SK-N-SH (cell line): ENCODE measurements at regions not wholly inside any gene's neighbourhood (a gene's known extent, or its start where the extent isn't known, plus 50 kb on each side); places are given as distances from the start of the nearest gene placed in this dataset.

Source experiments
- CTCF ChIA-PET: fragments of 300-600, 350-600 bp; formaldehyde crosslinking; extraction: SDS; loops from one replicate; lab custom pipeline; 2021; lab: Yijun Ruan, JAX
- POLR2A ChIA-PET: fragments of 350-600 bp; sonication (Branson Sonifier 250); formaldehyde crosslinking; extraction: SDS; loops from one replicate; lab custom pipeline; 2020; ENCODE audit warnings: antibody characterized with exemption, inconsistent platforms; lab: Yijun Ruan, JAX
- DNase-seq: peaks from one replicate; pipeline ENCODE4 v3.0.0; 2012
- H2AFZ ChIP-seq: fragments of 200-600 bp; sonication (generic); 2 replicates; pipeline ENCODE4 v1.8.1; 2016; ENCODE audit warnings: antibody characterized with exemption, mild to moderate bottlenecking, low read depth
- H3F3A ChIP-seq: fragments of 200-600 bp; sonication (generic); replicated peaks from 2 replicates; pipeline ENCODE3; 2016; ENCODE audit warnings: antibody characterized with exemption, mild to moderate bottlenecking; ENCODE audit not compliant: insufficient read depth
- H3K27ac ChIP-seq, 2 experiments: fragments of 200-500 bp in 1 of 2; fragments of 200-600 bp in 1 of 2; sonication (Bioruptor generic) in 1 of 2; sonication (generic), shearing (Covaris generic) in 1 of 2; 2 replicates each; pipeline versions ENCODE4 v1.5.1 to v1.6.1; 2014 to 2016; ENCODE audit warnings: low read depth in 2 of 2, inconsistent platforms in 1 of 2, low read length in 1 of 2, mild to moderate bottlenecking in 1 of 2, mixed read lengths in 1 of 2
- H3K27me3 ChIP-seq: fragments of 200-600 bp; sonication (generic), shearing (Covaris generic); 2 replicates; pipeline ENCODE4 v1.6.1; 2016; ENCODE audit warnings: mixed run types; ENCODE audit not compliant: insufficient read depth
- H3K36me3 ChIP-seq, 2 experiments: fragments of 200-500 bp in 1 of 2; fragments of 200-600 bp in 1 of 2; sonication (Bioruptor generic) in 1 of 2; sonication (generic) in 1 of 2; replicated peaks in 1 of 2; 2 replicates each; pipeline versions ENCODE3 to v1.5.1; 2014 to 2016; ENCODE audit warnings: low read length in 1 of 2, mild to moderate bottlenecking in 1 of 2; ENCODE audit not compliant: insufficient read depth in 2 of 2, control insufficient read depth in 1 of 2
- H3K4me1 ChIP-seq, 2 experiments: fragments of 200-500 bp in 1 of 2; fragments of 200-600 bp in 1 of 2; sonication (Bioruptor generic) in 1 of 2; sonication (generic), shearing (Covaris generic) in 1 of 2; 2 replicates each; pipeline versions ENCODE4 v1.5.1 to v1.6.1; 2014 to 2016; ENCODE audit warnings: low read depth in 1 of 2, low read length in 1 of 2, mixed run types in 1 of 2; ENCODE audit not compliant: insufficient read depth in 2 of 2, control insufficient read depth in 1 of 2
- H3K4me2 ChIP-seq: fragments of 200-600 bp; sonication (generic), shearing (Covaris generic); 2 replicates; pipeline ENCODE4 v1.6.1; 2017; ENCODE audit warnings: mixed run types
- H3K4me3 ChIP-seq, 2 experiments: fragments of 200-500 bp in 1 of 2; fragments of 200-600 bp in 1 of 2; sonication (Bioruptor generic) in 1 of 2; sonication (generic), shearing (Covaris generic) in 1 of 2; 2 replicates each; pipeline versions ENCODE4 v1.5.1 to v1.8.1; 2014 to 2016; ENCODE audit warnings: low read depth in 2 of 2, inconsistent platforms in 1 of 2, low read length in 1 of 2, mild to moderate bottlenecking in 1 of 2, mixed read lengths in 1 of 2, moderate library complexity in 1 of 2
- H3K79me2 ChIP-seq: fragments of 200-600 bp; sonication (generic); 2 replicates; pipeline ENCODE4 v1.8.1; 2017; ENCODE audit warnings: mild to moderate bottlenecking; ENCODE audit not compliant: insufficient read depth
- H3K9ac ChIP-seq: fragments of 200-600 bp; sonication (generic); 2 replicates; pipeline ENCODE4 v1.6.1; 2017; ENCODE audit warnings: mixed run types
- H3K9me2 ChIP-seq: fragments of 200-600 bp; sonication (generic); 2 replicates; pipeline ENCODE4 v1.6.1; 2017; ENCODE audit warnings: mixed run types
- H3K9me3 ChIP-seq: fragments of 200-600 bp; sonication (generic); 2 replicates; pipeline ENCODE4 v1.6.1; 2017; ENCODE audit warnings: mixed run types, mild to moderate bottlenecking, moderate library complexity
- H4K20me1 ChIP-seq: fragments of 200-600 bp; sonication (generic); 2 replicates; pipeline ENCODE4 v1.6.1; 2017; ENCODE audit warnings: mild to moderate bottlenecking, mixed run types; ENCODE audit not compliant: insufficient read depth
- CHD2 ChIP-seq: fragments of 150-350 bp; IDR thresholded peaks from 2 replicates; pipeline ENCODE4 v1.6.1; 2018; ENCODE audit warnings: low read length; ENCODE audit not compliant: partially characterized antibody
- EP300 ChIP-seq, 2 experiments: IDR thresholded peaks; 2 replicates each; pipeline versions ENCODE4 v1.4.0 to v1.6.1; 2012; ENCODE audit warnings: borderline replicate concordance in 1 of 2, low read depth in 1 of 2, low read length in 1 of 2
- GATA2 ChIP-seq: sonication (generic); formaldehyde crosslinking; IDR thresholded peaks from 2 replicates; pipeline ENCODE4 v1.5.0; 2020; ENCODE audit warnings: mild to moderate bottlenecking, missing genetic modification reagents
- IRF3 ChIP-seq: fragments of 150-350 bp; IDR thresholded peaks from 2 replicates; pipeline ENCODE4 v1.6.1; 2016; ENCODE audit warnings: mild to moderate bottlenecking, low read depth, low read length
- JUND ChIP-seq: IDR thresholded peaks from 2 replicates; pipeline ENCODE4 v1.4.0; 2012
- MXI1 ChIP-seq: IDR thresholded peaks from 2 replicates; pipeline ENCODE4 v1.6.1; 2012; ENCODE audit warnings: mild to moderate bottlenecking, low read depth, low read length, improper control_type of control experiment
- RAD21 ChIP-seq: IDR thresholded peaks from 2 replicates; pipeline ENCODE4 v1.6.1; 2012; ENCODE audit warnings: mild to moderate bottlenecking, low read length
- RCOR1 ChIP-seq: fragments of 150-350 bp; IDR thresholded peaks from 2 replicates; pipeline ENCODE4 v1.6.1; 2017; ENCODE audit warnings: antibody characterized with exemption, low read length
- RFX5 ChIP-seq: IDR thresholded peaks from 2 replicates; pipeline ENCODE4 v1.6.1; 2012; ENCODE audit warnings: mild to moderate bottlenecking, improper control_type of control experiment, low read length
- RXRA ChIP-seq: IDR thresholded peaks from 2 replicates; pipeline ENCODE4 v1.4.0; 2012; ENCODE audit warnings: low read depth, mild to moderate bottlenecking, borderline replicate concordance
- SIN3A ChIP-seq: IDR thresholded peaks from 2 replicates; pipeline ENCODE4 v1.6.1; 2012; ENCODE audit warnings: low read depth, mild to moderate bottlenecking, low read length, moderate library complexity, borderline replicate concordance
- SMC3 ChIP-seq: IDR thresholded peaks from 2 replicates; pipeline ENCODE4 v1.6.1; 2012; ENCODE audit warnings: low read depth, low read length, improper control_type of control experiment
- TEAD4 ChIP-seq: IDR thresholded peaks from 2 replicates; pipeline ENCODE4 v1.4.0; 2012; ENCODE audit warnings: mild to moderate bottlenecking, borderline replicate concordance; ENCODE audit not compliant: insufficient read depth
- USF1 ChIP-seq: IDR thresholded peaks from 2 replicates; pipeline ENCODE4 v1.4.0; 2012; ENCODE audit warnings: low read depth, borderline replicate concordance
- USF2 ChIP-seq: fragments of 150-350 bp; IDR thresholded peaks from 2 replicates; pipeline ENCODE4 v1.6.1; 2017; ENCODE audit warnings: antibody characterized with exemption, low read length, low read depth, borderline replicate concordance
- WGBS: methylation state at CpG from one replicate; pipeline ENCODE4 v1.1.6; 2017; ENCODE audit warnings: low lambda C conversion rate; 5-methylcytosine and 5-hydroxymethylcytosine counted together
- TF ChIP-seq, protein P1 (sequence below): IDR thresholded peaks from 2 replicates; pipeline ENCODE4 v1.6.1; 2012; ENCODE audit warnings: mild to moderate bottlenecking, low read depth, low read length, moderate library complexity

DNA sequence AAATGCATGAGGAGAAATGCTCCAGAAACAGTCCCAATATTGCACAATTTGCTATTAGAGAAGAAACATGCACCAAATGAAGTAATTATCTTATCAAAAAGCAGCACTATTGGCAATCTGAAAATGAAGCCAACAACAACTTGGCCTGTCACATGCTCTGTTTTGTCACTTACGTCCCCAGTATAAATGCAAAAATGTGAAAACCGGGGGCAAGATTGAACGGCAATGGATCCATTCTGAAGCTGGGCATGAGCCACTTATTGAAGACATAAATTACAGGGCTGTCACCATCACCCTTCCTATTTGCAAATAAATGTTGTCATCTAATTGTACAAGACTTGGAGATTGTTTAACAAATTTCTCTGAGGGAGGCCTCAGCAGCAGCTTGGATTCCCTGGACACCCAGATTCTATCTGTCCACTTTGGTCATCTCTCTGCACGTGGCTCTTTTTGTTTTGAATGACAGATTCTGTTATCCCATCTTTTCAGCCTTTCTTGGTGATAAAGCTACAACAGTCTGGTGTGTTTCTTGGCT lies 180.2 kb upstream of the CDH5 start:
- H3F3A ChIP-seq, result peaks cover 3% of the 10 kb centered on the region
- no peak overlapping the region for H3K4me3 ChIP-seq
- H3K27me3 ChIP-seq, result 0 out of 2 replicates have a peak, but pooled peaks cover 6% of the 10 kb centered on the region
- DNase-seq, result no peak
- TF ChIP-seq USF2 (no peak), RCOR1 (no peak), RXRA (no peak), GATA2 (CRISPR knock-in tag) (no peak), SMC3 (no peak), RFX5 (no peak), TEAD4 (no peak), IRF3 (no peak), CHD2 (no peak), SIN3A (no peak), RAD21 (no peak), JUND (no peak), MXI1 (no peak), USF1 (no peak), EP300 (IDR thresholded peaks at IDR 0.05; ENCODE audit: borderline replicate concordance in 1 of 2, low read depth in 1 of 2, low read length in 1 of 2) (no peak)
- TF ChIP-seq, protein P1, sequence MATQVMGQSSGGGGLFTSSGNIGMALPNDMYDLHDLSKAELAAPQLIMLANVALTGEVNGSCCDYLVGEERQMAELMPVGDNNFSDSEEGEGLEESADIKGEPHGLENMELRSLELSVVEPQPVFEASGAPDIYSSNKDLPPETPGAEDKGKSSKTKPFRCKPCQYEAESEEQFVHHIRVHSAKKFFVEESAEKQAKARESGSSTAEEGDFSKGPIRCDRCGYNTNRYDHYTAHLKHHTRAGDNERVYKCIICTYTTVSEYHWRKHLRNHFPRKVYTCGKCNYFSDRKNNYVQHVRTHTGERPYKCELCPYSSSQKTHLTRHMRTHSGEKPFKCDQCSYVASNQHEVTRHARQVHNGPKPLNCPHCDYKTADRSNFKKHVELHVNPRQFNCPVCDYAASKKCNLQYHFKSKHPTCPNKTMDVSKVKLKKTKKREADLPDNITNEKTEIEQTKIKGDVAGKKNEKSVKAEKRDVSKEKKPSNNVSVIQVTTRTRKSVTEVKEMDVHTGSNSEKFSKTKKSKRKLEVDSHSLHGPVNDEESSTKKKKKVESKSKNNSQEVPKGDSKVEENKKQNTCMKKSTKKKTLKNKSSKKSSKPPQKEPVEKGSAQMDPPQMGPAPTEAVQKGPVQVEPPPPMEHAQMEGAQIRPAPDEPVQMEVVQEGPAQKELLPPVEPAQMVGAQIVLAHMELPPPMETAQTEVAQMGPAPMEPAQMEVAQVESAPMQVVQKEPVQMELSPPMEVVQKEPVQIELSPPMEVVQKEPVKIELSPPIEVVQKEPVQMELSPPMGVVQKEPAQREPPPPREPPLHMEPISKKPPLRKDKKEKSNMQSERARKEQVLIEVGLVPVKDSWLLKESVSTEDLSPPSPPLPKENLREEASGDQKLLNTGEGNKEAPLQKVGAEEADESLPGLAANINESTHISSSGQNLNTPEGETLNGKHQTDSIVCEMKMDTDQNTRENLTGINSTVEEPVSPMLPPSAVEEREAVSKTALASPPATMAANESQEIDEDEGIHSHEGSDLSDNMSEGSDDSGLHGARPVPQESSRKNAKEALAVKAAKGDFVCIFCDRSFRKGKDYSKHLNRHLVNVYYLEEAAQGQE, result no peak
- no peak overlapping the region for H3K27ac ChIP-seq
- WGBS, result 27% methylated on average over 4 of the region's 4 CpGs
- H3K4me1 ChIP-seq, result peaks cover 0 to 2% of the 10 kb centered on the region in 2 experiments; a peak in 2 of 4 replicates
- no peaks in the 10 kb centered on the region for H3K79me2 ChIP-seq
- no peaks in the 10 kb centered on the region for H3K9me3 ChIP-seq
- ChIA-PET POLR2A (no interaction called here), CTCF (no interaction called here)
- H3K36me3 ChIP-seq, result no peaks in the 10 kb centered on the region
- no peak overlapping the region for H3K4me2 ChIP-seq
- H4K20me1 ChIP-seq, result no peaks in the 10 kb centered on the region
- H2AFZ ChIP-seq, result no peak overlapping the region
- no peak overlapping the region for H3K9ac ChIP-seq
- H3K9me2 ChIP-seq, result no peaks in the 10 kb centered on the region
